Gastroesophageal sphincter (tissue), 3 donors: ENCODE measurements at regions not wholly inside any gene's neighbourhood (a gene's known extent, or its start where the extent isn't known, plus 50 kb on each side); places are given as distances from the start of the nearest gene placed in this dataset.

ENCODE experiments used
- CTCF ChIP-seq, 4 experiments: fragments of 200-600 bp in 2 of 4; fragments of 450-650 bp in 2 of 4; sonication (generic) in 1 of 4; IDR thresholded peaks; one replicate each; pipeline ENCODE4 v1.5.1; 2017 to 2019; ENCODE audit warnings: antibody characterized with exemption in 4 of 4, mild to moderate bottlenecking in 2 of 4, moderate library complexity in 2 of 4
- EP300 ChIP-seq: sonication (generic); formaldehyde crosslinking; IDR thresholded peaks from one replicate; pipeline ENCODE4 v1.6.1; 2017; ENCODE audit warnings: antibody characterized with exemption, mild to moderate bottlenecking
- POLR2AphosphoS5 ChIP-seq: sonication (generic); formaldehyde crosslinking; IDR thresholded peaks from one replicate; pipeline ENCODE4 v1.6.1; 2017; ENCODE audit warnings: antibody characterized with exemption

GRCh38 chr14:83923842-83924241, 1606.1 kb upstream of the FLRT2 start:
- no peak for TF ChIP-seq POLR2AphosphoS5
- no peak for TF ChIP-seq CTCF (IDR thresholded peaks at IDR 0.05)
- no peak for TF ChIP-seq EP300
